ENCODE measurements at regions not wholly inside any gene's neighbourhood (a gene's known extent, or its start where the extent isn't known, plus 50 kb on each side); places are given as distances from the start of the nearest gene placed in this dataset.

DNA sequence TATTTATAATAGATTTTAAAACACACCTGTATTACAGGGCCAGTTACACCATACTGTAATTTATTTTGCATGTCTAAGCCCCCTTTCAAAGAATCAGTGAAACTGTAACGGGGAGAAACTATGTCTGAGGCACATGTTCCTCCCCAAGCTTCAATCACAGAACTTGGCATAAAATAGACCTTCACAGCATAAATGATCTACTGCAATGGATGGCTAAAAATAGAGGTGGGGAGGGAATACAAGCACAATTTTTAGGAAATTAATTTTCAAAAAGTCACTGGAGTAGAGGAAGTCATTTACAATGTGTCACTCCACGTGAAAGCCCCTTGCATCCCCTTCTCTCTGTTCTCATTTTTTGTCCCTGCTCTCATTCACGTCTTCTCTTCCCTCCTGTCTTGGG lies 385.2 kb downstream of the TNS3 start:
- no peak for TF ChIP-seq CTCF (IDR thresholded peaks at IDR 0.05)
- no peak for TF ChIP-seq POLR2A (IDR thresholded peaks at IDR 0.05)
